ENCODE measurements at regions not wholly inside any gene's neighbourhood (a gene's known extent, or its start where the extent isn't known, plus 50 kb on each side); places are given as distances from the start of the nearest gene placed in this dataset.
"Not testable (repeated sequence)": the region's sequence is repeated elsewhere in the genome, so short reads cannot be mapped to it uniquely, and the experiment has no call there.

DNA sequence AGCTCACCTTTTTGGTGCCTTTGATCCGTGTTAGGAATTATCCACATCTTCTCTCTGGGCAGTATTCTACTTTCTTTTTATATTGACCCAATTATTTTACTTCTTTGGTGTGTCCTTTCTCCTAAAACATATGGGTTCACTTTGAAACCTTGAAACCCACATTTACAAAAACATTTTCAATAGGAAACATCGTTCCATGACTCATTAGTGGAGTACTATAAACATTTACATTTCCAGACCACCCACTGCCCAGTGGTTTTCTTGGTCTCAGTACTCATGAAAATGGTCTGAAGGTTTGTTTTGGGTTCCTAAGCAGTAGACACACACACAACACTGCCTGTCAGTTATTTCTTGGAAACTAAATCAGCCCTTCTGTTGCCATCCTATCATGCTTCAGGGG is 111.7 kb upstream of the LPCAT1 start:
- TF ChIP-seq, protein P1, sequence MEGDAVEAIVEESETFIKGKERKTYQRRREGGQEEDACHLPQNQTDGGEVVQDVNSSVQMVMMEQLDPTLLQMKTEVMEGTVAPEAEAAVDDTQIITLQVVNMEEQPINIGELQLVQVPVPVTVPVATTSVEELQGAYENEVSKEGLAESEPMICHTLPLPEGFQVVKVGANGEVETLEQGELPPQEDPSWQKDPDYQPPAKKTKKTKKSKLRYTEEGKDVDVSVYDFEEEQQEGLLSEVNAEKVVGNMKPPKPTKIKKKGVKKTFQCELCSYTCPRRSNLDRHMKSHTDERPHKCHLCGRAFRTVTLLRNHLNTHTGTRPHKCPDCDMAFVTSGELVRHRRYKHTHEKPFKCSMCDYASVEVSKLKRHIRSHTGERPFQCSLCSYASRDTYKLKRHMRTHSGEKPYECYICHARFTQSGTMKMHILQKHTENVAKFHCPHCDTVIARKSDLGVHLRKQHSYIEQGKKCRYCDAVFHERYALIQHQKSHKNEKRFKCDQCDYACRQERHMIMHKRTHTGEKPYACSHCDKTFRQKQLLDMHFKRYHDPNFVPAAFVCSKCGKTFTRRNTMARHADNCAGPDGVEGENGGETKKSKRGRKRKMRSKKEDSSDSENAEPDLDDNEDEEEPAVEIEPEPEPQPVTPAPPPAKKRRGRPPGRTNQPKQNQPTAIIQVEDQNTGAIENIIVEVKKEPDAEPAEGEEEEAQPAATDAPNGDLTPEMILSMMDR (IDR thresholded peaks at IDR 0.05), result not testable (repeated sequence)
- not testable (repeated sequence) for TF ChIP-seq POLR2AphosphoS5, POLR2A, EP300 (IDR thresholded peaks at IDR 0.05)
